ENCODE measurements at regions not wholly inside any gene's neighbourhood (a gene's known extent, or its start where the extent isn't known, plus 50 kb on each side); places are given as distances from the start of the nearest gene placed in this dataset.
"Not testable (repeated sequence)": the region's sequence is repeated elsewhere in the genome, so short reads cannot be mapped to it uniquely, and the experiment has no call there.

- H3K4me2 ChIP-seq (ENCODE audit: low read depth, low read length, poor library complexity, severe bottlenecking), result no peak overlapping the region
- H3K4me1 ChIP-seq (ENCODE audit: insufficient read depth, low read length, poor library complexity, severe bottlenecking), result no peaks in the 10 kb centered on the region
These were observed 337.6 kb downstream of the FGF10 start for GRCh38 chr5:44051591-44051990.

GRCh38 chr5:44048276-44048984, 340.8 kb downstream of the FGF10 start:
- H4K20me1 ChIP-seq (ENCODE audit: insufficient read depth, low read length, poor library complexity, severe bottlenecking), result no peaks in the 10 kb centered on the region
- H3K4me3 ChIP-seq (ENCODE audit: low read length, poor library complexity, severe bottlenecking), result no peak overlapping the region
- no peaks in the 10 kb centered on the region for H3K9me2 ChIP-seq (replicated peaks; ENCODE audit: low read depth, low read length)
- H3K27me3 ChIP-seq (ENCODE audit: insufficient read depth, low read length, poor library complexity, severe bottlenecking), result no peaks in the 10 kb centered on the region
- no peaks in the 10 kb centered on the region for H3K4me1 ChIP-seq (ENCODE audit: insufficient read depth, low read length, poor library complexity, severe bottlenecking)
- no peak overlapping the region for H3K4me2 ChIP-seq (ENCODE audit: low read depth, low read length, poor library complexity, severe bottlenecking)
- no peak for TF ChIP-seq CTCF (conservative IDR thresholded peaks at IDR 0.05; ENCODE audit: low read length)
- no peak for TF ChIP-seq EZH2phosphoT487 (IDR thresholded peaks at IDR 0.05; ENCODE audit: borderline replicate concordance)
- no peaks in the 10 kb centered on the region for H3K79me2 ChIP-seq (ENCODE audit: insufficient read depth, low read length)
- H3K9me3 ChIP-seq (ENCODE audit: insufficient read depth, low read depth, low read length), result no peaks in the 10 kb centered on the region
- no peaks in the 10 kb centered on the region for H3F3A ChIP-seq (ENCODE audit: low read depth)
- H2AFZ ChIP-seq (ENCODE audit: low read length), result no peak overlapping the region
- no peak overlapping the region for H3K9ac ChIP-seq (ENCODE audit: low read depth, low read length, poor library complexity, severe bottlenecking)
- H3K36me3 ChIP-seq (ENCODE audit: insufficient read depth, low read length), result no peaks in the 10 kb centered on the region

More at GRCh38 chr5:44051591-44051990, 337.6 kb downstream of the FGF10 start:
- H3K4me3 ChIP-seq (ENCODE audit: low read length, poor library complexity, severe bottlenecking), result no peak overlapping the region
- no peaks in the 10 kb centered on the region for H3F3A ChIP-seq (ENCODE audit: low read depth)
- H4K20me1 ChIP-seq (ENCODE audit: insufficient read depth, low read length, poor library complexity, severe bottlenecking), result no peaks in the 10 kb centered on the region
- H3K9ac ChIP-seq (ENCODE audit: low read depth, low read length, poor library complexity, severe bottlenecking), result no peak overlapping the region
- no peaks in the 10 kb centered on the region for H3K27me3 ChIP-seq (ENCODE audit: insufficient read depth, low read length, poor library complexity, severe bottlenecking)
- H2AFZ ChIP-seq (ENCODE audit: low read length), result no peak overlapping the region
- no peaks in the 10 kb centered on the region for H3K9me2 ChIP-seq (replicated peaks; ENCODE audit: low read depth, low read length)
- H3K36me3 ChIP-seq (ENCODE audit: insufficient read depth, low read length), result no peaks in the 10 kb centered on the region
- TF ChIP-seq CTCF (conservative IDR thresholded peaks at IDR 0.05; ENCODE audit: low read length), result no peak
- TF ChIP-seq EZH2phosphoT487 (IDR thresholded peaks at IDR 0.05; ENCODE audit: borderline replicate concordance), result no peak
- H3K9me3 ChIP-seq (ENCODE audit: insufficient read depth, low read depth, low read length), result no peaks in the 10 kb centered on the region
- H3K79me2 ChIP-seq (ENCODE audit: insufficient read depth, low read length), result no peaks in the 10 kb centered on the region

- H3K9me3 ChIP-seq (ENCODE audit: insufficient read depth, low read depth, low read length), result no peaks in the 10 kb centered on the region
- H3K27me3 ChIP-seq (ENCODE audit: insufficient read depth, low read length, poor library complexity, severe bottlenecking), result no peaks in the 10 kb centered on the region
- H4K20me1 ChIP-seq (ENCODE audit: insufficient read depth, low read length, poor library complexity, severe bottlenecking), result no peaks in the 10 kb centered on the region
- H3K4me2 ChIP-seq (ENCODE audit: low read depth, low read length, poor library complexity, severe bottlenecking), result no peak overlapping the region
- H2AFZ ChIP-seq (ENCODE audit: low read length), result no peak overlapping the region
- H3K4me3 ChIP-seq (ENCODE audit: low read length, poor library complexity, severe bottlenecking), result no peak overlapping the region
- TF ChIP-seq CTCF (conservative IDR thresholded peaks at IDR 0.05; ENCODE audit: low read length) (no peak), EZH2phosphoT487 (IDR thresholded peaks at IDR 0.05; ENCODE audit: borderline replicate concordance) (no peak)
- no peaks in the 10 kb centered on the region for H3K4me1 ChIP-seq (ENCODE audit: insufficient read depth, low read length, poor library complexity, severe bottlenecking)
- no peaks in the 10 kb centered on the region for H3K9me2 ChIP-seq (replicated peaks; ENCODE audit: low read depth, low read length)
- no peaks in the 10 kb centered on the region for H3K36me3 ChIP-seq (ENCODE audit: insufficient read depth, low read length)
- H3F3A ChIP-seq (ENCODE audit: low read depth), result no peaks in the 10 kb centered on the region
- H3K79me2 ChIP-seq (ENCODE audit: insufficient read depth, low read length), result no peaks in the 10 kb centered on the region
- no peak overlapping the region for H3K9ac ChIP-seq (ENCODE audit: low read depth, low read length, poor library complexity, severe bottlenecking)
These were observed 342.4 kb downstream of the FGF10 start for GRCh38 chr5:44046619-44047364.

- not testable (repeated sequence) for H3K9me3 ChIP-seq (ENCODE audit: insufficient read depth, low read depth, low read length); H3K4me2 ChIP-seq (ENCODE audit: low read depth, low read length, poor library complexity, severe bottlenecking); H3K27me3 ChIP-seq (ENCODE audit: insufficient read depth, low read length, poor library complexity, severe bottlenecking); H3K36me3 ChIP-seq (ENCODE audit: insufficient read depth, low read length); H3F3A ChIP-seq (ENCODE audit: low read depth); H3K9ac ChIP-seq (ENCODE audit: low read depth, low read length, poor library complexity, severe bottlenecking); H3K4me3 ChIP-seq (ENCODE audit: low read length, poor library complexity, severe bottlenecking); H3K4me1 ChIP-seq (ENCODE audit: insufficient read depth, low read length, poor library complexity, severe bottlenecking); H3K79me2 ChIP-seq (ENCODE audit: insufficient read depth, low read length); H3K9me2 ChIP-seq (replicated peaks; ENCODE audit: low read depth, low read length); H4K20me1 ChIP-seq (ENCODE audit: insufficient read depth, low read length, poor library complexity, severe bottlenecking); H2AFZ ChIP-seq (ENCODE audit: low read length)
These were observed 344.7 kb downstream of the FGF10 start for GRCh38 chr5:44044549-44044948.

Data from Loucy (cell line).